ENCODE measurements at regions not wholly inside any gene's neighbourhood (a gene's known extent, or its start where the extent isn't known, plus 50 kb on each side); places are given as distances from the start of the nearest gene placed in this dataset.
"Not testable (repeated sequence)": the region's sequence is repeated elsewhere in the genome, so short reads cannot be mapped to it uniquely, and the experiment has no call there.

DNA sequence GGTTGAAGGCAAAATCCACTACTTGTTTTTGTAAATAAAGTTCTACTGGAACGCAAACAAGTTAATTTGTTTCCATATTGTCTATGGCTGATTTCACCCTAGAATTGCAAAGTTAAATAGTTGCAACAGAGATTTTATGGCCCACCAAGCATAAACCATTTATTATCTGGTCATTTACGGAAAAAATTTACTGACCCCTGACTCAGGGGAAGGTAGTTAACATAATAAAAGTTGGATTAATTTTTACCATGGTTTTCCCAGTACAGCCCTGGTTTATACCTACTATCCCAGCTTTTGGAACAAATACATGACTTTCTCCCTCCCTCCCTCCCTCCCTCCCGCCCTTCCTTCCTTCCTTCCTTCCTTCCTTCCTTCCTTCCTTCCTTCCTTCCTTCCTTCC is 588.9 kb upstream of the TMEFF2 start:
- intact Hi-C loops (cut with DNase I): no loop called here
- no peak for DNase-seq (ENCODE audit: low spot score)

DNA sequence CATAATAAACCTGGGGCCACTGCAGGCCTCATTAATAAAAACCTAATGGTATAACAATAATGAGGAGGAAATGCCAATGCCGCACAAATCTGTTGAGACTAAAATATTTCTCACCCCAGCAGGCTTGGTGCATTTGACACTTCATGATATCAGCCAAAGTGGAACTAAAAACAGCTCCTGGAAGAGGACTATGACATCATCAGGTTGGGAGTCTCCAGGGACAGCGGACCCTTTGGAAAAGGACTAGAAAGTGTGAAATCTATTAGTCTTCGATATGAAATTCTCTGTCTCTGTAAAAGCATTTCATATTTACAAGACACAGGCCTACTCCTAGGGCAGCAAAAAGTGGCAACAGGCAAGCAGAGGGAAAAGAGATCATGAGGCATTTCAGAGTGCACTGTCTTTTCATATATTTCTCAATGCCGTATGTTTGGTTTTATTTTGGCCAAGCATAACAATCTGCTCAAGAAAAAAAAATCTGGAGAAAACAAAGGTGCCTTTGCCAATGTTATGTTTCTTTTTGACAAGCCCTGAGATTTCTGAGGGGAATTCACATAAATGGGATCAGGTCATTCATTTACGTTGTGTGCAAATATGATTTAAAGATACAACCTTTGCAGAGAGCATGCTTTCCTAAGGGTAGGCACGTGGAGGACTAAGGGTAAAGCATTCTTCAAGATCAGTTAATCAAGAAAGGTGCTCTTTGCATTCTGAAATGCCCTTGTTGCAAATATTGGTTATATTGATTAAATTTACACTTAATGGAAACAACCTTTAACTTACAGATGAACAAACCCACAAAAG is 580.9 kb upstream of the TMEFF2 start:
- intact Hi-C loops (cut with DNase I): no loop called here

DNA sequence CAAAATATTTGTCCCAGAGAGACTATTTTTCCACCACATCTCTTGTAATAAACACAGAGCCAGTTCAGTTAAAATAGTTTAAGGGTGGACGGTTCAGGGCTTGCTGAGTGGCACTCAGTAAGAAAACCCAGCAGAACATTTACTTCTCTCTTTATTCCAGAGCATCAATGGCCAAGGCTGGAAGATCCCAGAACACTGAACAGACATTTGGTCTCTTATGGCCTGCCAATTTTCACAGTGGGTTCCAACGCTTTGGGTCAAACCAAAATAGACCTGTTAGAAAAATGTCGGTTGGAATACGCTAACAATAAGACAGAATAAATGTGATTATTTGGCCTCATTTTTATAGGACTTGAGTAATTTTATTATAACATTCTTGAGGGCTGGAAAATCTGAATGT is 580.3 kb upstream of the TMEFF2 start:
- DNase-seq (ENCODE audit: low spot score): no peak
- intact Hi-C loops (cut with DNase I): no loop called here

More for the DNA sequence above, 580.9 kb upstream of the TMEFF2 start:
- DNase-seq (ENCODE audit: low spot score): no peak

DNA sequence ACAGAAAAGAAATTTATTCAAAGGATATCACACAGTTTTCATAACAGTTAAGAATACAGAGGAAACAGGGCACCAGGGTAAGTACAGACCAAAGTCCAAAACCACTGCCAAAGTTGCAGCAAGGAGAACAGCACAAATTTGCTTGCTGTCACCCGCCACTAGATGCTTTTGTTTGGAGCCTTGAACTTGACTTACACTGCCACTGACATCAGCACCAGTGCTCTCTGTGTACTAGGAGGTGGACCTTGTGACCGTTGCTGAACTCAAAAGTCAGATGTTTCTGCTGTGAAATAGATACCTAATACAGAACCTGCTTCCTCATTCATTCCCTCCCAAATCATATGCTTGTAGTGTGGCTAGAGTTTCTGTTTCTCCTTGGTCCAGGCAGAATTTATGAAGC is 578.3 kb upstream of the TMEFF2 start:
- intact Hi-C loops (cut with DNase I): no loop called here
- no peak for DNase-seq (ENCODE audit: low spot score)

DNA sequence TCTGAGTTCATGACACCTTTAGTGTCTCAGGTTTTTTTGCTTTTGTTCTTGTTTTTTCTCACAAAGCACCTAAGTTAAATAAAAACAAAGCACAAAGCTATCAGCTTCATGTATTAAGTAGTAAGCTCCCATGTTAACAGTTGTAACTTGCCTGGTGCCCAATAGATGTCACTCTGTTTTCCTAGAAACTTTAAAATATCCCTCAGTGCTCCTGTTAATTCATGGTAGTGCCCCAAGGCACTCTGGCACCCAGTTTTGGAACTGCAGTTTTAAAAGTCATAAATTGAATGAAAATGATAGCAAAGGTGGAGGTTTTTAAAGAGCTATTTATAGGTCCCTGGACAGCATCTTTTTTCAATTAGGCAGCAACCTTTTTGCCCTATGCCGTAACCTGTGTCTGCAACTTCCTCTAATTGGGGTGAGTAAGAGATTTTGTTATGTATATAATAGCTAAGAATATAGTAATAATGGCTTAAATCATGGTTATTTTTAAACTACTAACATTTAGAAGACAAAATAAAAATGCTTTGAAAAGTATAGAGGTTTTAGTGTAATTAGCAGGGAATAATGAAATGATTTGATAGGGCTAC is 555.0 kb upstream of the TMEFF2 start:
- no peak for DNase-seq (ENCODE audit: low spot score)
- intact Hi-C loops (cut with DNase I): no loop called here

DNA sequence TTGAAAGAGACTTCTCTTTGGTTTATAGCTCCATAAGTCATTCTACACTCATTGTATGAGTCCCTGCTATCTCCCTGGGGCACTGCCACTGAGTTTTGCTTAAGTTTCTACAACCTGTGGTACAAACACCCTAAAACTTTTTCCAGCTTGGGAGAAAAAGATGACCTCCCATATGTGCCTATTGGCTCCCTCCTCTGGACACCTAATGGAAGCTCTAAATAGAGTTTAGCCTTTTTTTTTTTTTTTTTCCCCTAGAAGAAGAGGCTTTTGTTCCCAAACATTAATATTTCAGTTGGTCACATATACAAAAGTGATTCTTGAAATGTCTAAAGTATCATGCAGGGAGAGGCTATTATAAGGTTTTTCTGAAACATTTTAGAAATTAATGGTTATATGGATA is 547.2 kb upstream of the TMEFF2 start:
- intact Hi-C loops (cut with DNase I): no loop called here
- no peak for DNase-seq (ENCODE audit: low spot score)

DNA sequence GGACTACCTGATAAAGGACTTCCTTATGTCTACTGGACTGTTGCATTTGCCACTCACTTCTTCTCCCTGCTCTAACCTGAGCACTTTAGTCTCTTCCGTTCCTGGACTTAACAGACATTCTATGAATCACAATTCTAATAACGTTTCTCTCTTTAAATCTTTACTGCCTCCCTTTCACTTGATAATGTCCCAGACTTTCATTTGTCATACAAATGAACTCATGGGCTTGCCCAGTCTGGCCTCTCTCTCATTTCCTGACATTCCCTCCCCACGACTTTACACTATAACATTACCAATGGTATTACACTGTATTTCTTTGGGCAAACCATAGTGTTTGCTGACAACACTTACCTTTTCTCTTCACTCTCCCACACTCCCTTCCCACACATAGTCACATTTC is 540.7 kb upstream of the TMEFF2 start:
- DNase-seq (ENCODE audit: low spot score): no peak
- intact Hi-C loops (cut with DNase I): no loop called here

DNA sequence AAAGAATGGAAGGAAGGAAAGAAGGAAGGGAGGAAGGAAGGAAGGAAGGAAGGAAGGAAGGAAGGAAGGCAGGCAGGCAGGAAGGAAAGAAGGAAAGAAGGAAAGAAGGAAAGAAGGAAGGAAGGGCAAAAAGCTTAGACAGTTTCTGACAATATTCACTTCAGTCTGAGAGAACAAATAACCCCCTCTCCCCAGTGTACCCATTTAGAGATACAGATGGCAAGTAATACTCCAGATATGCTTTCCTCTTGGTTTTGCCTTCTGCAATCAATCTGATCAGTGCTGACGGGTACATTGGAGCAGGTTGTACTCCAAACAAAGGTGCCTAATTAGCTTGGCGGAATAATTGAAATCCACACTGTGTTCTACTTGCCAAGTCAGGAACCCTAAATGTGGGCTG is 534.6 kb upstream of the TMEFF2 start:
- intact Hi-C loops (cut with DNase I): no loop called here
- no peak for DNase-seq (ENCODE audit: low spot score)

DNA sequence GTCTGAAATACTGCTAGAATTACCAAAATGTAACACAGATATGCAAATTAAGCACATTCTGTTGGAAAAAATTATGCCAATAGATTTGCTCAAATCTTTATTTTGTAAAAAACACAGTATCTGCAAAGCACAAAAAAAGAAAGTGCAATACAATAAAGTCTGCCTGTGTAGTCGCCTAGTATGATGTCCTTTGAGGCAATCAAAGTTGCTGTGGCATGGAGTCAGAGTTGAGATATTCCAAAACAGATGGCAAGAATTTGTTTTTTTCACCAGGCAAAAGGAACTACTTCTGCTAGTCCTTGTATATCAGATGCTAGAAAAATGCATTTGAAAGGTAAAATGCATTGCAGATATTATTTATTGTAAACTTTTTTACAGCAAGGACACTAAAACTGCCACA is 531.3 kb upstream of the TMEFF2 start:
- intact Hi-C loops (cut with DNase I): no loop called here
- no peak for DNase-seq (ENCODE audit: low spot score)

DNA sequence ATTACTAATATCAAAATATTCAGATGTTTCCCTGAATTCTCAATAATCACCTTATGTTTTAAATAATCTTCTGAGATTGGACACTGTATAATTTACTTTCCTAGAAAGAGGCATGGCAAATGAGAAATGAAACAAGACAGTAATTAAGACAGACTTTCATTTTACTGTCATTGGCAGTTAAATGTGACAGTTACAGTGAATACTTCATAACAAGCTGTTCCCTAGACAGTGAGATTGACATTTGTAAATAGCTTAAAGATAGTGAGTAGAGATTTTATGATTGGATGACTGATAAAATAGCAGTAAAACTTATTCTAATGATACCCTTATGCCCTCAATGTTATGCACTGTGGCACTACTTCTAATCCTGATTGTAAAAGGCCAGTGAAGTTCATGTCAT is 524.9 kb upstream of the TMEFF2 start:
- intact Hi-C loops (cut with DNase I): no loop called here
- DNase-seq (ENCODE audit: low spot score): no peak

DNA sequence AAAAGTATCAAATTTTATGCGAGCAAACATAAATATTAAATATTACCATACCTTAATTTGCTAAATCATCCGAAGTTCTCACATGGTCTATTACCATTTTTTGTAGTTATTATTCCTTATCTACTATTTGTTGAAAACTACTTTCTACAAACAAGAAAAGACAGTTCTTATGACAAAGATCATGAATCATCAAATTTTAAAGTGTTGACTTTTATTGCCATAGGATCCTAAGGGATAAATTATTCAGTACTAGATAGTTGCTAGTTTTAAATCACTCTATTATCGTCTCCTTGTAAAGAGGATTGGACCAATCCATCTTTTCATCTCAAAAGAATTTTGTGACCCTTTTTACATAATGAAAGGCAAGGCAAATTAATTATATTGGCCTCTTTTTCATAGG is 523.6 kb upstream of the TMEFF2 start:
- DNase-seq (ENCODE audit: low spot score): no peak
- intact Hi-C loops (cut with DNase I): no loop called here

DNA sequence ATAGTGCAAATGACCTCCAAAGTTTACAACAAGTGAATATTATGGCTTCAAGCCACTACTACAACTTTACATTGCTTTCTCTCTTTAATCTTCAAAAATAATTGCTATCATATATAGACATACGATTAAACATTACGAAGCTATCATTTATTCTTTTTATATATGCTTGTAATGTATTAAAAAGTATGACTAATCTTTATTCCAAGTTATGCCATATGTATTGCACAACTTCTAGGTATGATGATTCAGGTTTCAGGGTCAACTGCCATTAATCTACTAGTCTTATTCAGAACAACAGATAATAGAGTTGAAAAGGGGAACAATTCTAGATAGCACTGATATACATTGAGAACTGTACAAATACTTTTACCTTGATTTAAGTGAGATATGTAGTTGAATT is 506.2 kb upstream of the TMEFF2 start:
- no peak for DNase-seq (ENCODE audit: low spot score)
- intact Hi-C loops (cut with DNase I): no loop called here

DNA sequence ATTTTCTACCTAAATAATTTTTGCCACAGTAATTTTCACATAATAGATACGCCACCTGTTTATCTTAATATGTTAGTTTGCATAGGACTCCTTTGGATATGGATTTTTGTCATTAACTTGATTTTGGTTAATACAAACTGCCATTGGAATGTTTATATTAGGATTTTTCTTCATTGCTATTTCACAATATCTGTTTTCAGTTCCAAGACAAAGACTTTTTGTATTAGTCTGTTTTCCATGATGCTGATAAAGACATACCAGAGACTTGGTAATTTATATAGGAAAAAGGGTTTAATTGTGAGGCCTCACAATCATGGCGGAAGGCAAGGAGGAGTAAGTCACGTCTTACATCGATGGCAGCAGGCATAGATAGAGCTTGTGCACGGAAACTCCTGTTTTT is 503.1 kb upstream of the TMEFF2 start:
- no peak for DNase-seq (ENCODE audit: low spot score)
- intact Hi-C loops (cut with DNase I): no loop called here

DNA sequence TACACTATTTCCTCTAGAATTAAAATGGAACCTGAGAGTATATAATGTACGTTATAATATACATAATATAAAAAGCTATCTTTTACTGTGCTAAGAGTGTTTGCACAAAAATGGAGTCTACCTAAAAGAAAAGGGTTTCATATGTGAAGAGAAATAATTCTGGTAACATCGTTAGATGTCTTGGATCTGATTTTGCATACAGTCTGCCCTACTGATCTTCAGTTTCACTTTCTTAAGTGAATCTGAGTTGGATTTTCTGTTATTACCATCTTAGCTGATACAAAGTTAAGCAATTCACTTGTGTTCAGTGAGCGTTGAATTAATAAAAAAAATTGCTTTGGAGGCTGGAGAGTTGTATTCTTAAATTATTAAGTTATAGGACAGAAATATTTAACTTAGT is 502.1 kb upstream of the TMEFF2 start:
- intact Hi-C loops (cut with DNase I): no loop called here
- DNase-seq (ENCODE audit: low spot score): no peak

DNA sequence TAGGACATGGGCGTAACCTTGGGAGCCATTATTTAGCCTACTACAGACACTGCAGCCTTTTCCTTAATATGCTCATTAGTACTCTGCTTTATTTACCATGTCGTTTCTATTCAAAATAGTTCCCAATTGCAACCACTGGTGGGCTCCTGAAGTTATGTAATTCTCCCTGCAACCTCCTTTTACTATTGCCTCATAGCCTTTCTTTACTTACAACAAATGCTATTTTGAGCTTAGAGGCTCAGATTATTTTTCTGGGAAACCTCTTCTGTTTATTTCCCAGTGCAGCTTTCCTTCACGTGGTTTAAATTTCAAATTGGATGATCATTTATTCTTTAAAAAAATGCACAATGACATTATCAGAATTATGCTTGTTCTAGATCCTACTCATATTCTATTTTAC is 492.3 kb upstream of the TMEFF2 start:
- intact Hi-C loops (cut with DNase I): no loop called here

DNA sequence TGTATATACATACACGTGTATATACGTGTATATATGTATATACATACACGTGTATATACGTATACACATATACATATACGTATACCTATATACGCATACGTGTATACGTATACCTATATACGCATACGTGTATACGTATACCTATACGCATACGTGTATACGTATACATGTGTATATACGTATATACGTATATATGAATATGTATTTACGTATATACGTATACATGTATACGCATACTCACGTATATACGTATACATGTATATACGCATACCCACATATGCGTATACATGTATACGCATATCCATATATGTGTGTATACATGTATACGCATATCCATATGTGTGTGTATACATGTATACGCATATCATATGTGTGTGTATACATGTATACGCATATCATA is 487.8 kb upstream of the TMEFF2 start:
- DNase-seq (ENCODE audit: low spot score); intact Hi-C loops (cut with DNase I): not testable (repeated sequence)

More for the DNA sequence above, 492.3 kb upstream of the TMEFF2 start:
- DNase-seq (ENCODE audit: low spot score): no peak

DNA sequence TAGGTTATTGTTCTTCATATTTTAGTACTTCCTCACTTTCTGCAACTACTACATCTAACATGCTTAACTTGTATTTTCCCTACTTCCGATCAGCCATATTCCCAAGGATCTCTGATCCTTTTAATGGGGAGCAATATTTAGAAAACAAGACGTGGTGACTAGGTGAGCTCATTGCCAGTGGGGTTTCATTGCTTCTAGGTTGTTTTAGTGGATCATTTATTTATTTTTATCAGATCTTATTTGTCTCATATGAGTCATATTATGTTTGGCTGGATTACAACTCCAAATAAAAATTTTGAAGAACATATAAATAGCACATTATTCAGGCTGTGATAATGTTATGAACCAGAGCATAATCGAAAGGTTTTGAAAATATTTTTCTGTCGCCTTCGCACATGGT is 480.9 kb upstream of the TMEFF2 start:
- DNase-seq (ENCODE audit: low spot score): no peak
- intact Hi-C loops (cut with DNase I): no loop called here

DNA sequence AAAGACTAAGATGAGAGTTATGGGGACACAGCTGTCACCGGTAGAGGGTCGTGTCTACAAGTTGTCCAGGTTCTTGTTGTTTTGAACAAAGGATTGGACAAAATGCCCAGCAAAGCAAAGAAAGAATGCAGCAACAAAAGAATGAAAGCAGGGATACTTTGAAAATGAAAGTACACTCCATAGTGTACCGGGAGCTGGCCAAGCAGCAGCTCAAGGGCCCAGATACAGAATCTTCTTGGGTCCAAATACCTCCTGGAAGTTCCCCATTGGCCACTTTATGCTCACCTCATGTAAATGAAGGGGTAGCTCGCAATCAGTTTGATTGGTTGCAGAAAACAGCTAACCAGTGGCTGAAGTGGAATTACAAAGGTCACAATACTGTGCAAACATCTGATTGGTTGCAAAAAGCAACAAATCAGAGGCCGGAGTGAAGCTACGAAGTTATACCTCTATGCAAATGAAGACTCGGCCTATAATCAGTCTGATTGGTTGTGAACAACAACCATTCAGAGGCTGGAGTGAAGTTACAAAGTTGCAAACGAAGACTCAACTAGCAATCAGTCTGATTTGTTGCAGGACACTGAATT is 474.9 kb upstream of the TMEFF2 start:
- intact Hi-C loops (cut with DNase I): no loop called here
- DNase-seq (ENCODE audit: low spot score): no peak

DNA sequence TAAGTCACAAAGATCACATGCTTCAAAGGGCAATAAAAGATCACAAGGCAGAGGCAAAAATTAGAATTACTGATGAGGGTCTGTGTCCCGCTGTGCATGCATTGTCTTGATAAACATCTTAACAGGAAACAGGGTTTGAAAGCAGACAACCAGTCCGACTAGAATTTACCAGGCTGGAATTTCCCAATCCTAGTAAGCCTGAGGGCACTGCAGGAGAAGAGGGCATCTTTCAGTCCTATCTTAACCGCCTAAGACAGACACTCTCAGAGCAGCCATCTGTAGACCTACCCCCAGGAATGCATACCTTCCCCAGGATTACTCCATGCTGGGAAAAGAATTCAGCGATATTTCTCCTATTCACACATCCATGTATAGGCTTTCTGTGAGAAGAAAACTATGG is 465.8 kb upstream of the TMEFF2 start:
- intact Hi-C loops (cut with DNase I); DNase-seq (ENCODE audit: low spot score): not testable (repeated sequence)

DNA sequence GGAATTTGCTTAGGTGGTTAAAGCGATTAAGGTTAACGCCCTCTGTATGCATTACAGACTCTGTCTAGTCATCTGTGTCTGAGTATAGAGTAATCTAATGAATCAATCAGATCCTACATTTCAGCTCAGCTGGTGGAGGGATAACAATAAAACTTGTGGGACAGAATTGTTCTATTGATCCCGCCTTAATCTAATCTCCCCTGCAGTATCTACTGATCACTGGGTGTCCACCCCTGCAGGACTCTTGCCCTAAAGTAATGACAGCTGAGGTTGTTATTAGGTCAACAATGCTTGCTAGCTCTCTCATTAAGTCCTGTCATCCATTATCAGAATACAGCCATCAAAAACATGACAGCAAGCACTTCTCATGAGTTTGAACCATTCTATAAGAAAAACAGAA is 462.6 kb upstream of the TMEFF2 start:
- intact Hi-C loops (cut with DNase I): no loop called here
- DNase-seq (ENCODE audit: low spot score): no peak

DNA sequence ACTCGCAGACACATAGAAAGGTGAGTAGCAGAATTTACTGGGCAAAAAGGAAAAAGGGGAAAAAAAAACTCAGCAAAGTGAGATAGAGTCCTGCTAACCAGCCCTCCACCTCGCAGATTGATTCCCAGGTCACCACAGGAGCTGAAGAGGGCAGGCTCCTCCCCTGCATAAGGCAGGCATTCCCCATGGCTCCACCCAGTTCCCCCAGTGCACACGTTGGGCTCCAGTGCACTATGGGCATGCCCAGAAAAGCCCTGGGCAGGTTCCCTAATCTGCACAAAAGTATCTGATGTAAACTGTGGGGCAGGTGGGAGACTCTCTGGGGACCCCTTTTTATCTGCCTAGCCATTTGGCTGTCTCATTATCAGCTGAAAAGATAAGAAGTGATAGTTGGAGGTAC is 461.2 kb upstream of the TMEFF2 start:
- intact Hi-C loops (cut with DNase I): no loop called here
- DNase-seq (ENCODE audit: low spot score): no peak
